ENCODE measurements at regions not wholly inside any gene's neighbourhood (a gene's known extent, or its start where the extent isn't known, plus 50 kb on each side); places are given as distances from the start of the nearest gene placed in this dataset.

GRCh38 chr2:12463189-12463588, 253.5 kb upstream of the TRIB2 start:
- TF ChIP-seq CTCF (IDR thresholded peaks at IDR 0.05), result no peak
- no peak for TF ChIP-seq POLR2A (IDR thresholded peaks at IDR 0.05)
- TF ChIP-seq EP300 (IDR thresholded peaks at IDR 0.05), result no peak

Measured in tibial nerve (tissue), 4 donors.